ENCODE measurements at regions not wholly inside any gene's neighbourhood (a gene's known extent, or its start where the extent isn't known, plus 50 kb on each side); places are given as distances from the start of the nearest gene placed in this dataset.

DNA sequence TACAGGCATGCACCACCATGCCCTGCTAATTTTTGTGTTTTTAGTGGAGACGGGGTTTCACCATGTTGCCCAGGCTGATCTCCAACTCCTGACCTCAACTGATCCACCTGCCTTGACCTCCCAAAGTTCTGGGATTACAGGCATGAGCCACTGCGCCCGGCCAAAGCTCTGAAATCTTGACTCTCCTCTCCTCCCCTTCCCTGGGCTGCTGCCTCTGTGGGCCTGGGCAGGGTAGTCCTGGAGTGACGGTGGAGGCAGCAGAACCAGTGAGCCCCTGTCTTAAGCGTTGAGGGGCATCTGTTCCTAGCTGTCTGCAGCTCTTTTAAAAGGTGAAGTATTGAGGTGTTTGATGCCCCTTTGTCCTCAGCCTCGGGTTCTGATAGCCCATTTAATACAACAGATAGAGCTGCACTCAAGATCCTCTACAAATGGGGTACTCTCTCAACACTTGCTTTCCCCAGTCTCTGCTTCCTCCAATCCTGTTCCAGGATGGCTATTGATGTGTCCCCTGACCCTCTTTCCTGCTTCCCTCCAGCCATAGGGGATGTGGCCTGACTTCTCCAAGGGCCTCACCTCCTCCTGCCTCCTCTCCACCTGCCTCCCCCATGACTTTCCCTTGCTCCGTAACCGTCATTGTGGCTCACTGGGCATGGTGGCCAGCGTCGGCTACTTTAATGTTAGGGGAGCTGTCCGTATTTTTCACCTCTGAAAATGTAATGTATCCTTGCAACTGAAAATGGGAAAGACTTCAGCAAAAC is 442.5 kb downstream of the GLRX3 start:
- Histone ChIP-seq H3K4me1 (ENCODE audit: control insufficient read depth in 1 of 2, insufficient read depth in 1 of 2, low read depth in 1 of 2, low read length in 1 of 2) (no peaks in the 10 kb centered on the region), H3K36me3 (no peaks in the 10 kb centered on the region), H3K27ac (no peak overlapping the region), H3K27me3 (peaks cover 10% of the 10 kb centered on the region), H3K9me3 (no peaks in the 10 kb centered on the region), H3K4me3 (ENCODE audit: low read depth in 1 of 2, low read length in 1 of 2) (no peak overlapping the region)
- TF ChIP-seq, protein P1, sequence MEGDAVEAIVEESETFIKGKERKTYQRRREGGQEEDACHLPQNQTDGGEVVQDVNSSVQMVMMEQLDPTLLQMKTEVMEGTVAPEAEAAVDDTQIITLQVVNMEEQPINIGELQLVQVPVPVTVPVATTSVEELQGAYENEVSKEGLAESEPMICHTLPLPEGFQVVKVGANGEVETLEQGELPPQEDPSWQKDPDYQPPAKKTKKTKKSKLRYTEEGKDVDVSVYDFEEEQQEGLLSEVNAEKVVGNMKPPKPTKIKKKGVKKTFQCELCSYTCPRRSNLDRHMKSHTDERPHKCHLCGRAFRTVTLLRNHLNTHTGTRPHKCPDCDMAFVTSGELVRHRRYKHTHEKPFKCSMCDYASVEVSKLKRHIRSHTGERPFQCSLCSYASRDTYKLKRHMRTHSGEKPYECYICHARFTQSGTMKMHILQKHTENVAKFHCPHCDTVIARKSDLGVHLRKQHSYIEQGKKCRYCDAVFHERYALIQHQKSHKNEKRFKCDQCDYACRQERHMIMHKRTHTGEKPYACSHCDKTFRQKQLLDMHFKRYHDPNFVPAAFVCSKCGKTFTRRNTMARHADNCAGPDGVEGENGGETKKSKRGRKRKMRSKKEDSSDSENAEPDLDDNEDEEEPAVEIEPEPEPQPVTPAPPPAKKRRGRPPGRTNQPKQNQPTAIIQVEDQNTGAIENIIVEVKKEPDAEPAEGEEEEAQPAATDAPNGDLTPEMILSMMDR (IDR thresholded peaks at IDR 0.05) = no peak

DNA sequence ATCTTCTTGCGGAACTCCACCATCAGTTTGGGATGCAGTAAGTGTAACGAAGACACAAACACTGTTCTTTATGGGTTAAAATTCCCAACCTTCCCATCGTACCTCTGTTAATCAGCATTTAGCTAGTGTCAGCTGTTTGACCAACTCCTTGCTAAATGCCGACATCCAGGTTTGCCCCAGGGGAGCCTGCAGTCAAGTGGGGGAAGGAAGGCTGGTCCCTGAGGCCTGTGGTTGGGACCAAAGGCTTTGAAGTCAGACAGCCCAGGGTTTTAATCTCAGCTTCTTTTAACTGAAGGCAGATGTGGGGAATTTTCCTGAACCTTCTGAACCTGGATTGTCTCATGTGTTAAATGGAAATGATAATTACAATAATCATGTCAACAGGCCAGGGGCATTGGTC is 443.7 kb downstream of the GLRX3 start:
- H3K36me3 ChIP-seq = no peaks in the 10 kb centered on the region
- no peaks in the 10 kb centered on the region for H3K4me1 ChIP-seq (ENCODE audit: control insufficient read depth in 1 of 2, insufficient read depth in 1 of 2, low read depth in 1 of 2, low read length in 1 of 2)
- peaks cover 10% of the 10 kb centered on the region for H3K27me3 ChIP-seq
- H3K4me3 ChIP-seq (ENCODE audit: low read depth in 1 of 2, low read length in 1 of 2) = no peak overlapping the region
- H3K9me3 ChIP-seq = no peaks in the 10 kb centered on the region
- TF ChIP-seq, protein P1 (IDR thresholded peaks at IDR 0.05) = no peak
- H3K27ac ChIP-seq = no peak overlapping the region

DNA sequence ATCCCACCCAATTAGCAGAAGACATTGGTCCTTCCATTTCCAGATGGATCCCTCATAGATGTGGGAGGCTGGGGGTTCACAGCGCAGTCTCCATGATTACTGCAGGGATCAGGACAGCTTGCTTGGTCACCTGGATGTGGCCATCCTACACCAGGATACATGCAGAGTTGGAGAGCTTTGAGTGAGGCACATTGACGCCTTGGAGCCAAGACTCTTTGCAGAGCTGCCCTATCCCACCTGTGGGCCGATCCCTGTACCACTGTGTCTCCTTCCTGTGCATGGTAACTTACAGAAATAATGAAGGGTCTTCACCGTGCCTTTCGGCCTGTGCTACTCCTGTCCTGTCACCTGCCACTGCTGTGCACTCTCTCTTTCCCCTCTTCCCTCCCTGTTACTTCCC is 444.8 kb downstream of the GLRX3 start:
- Histone ChIP-seq H3K9me3 (no peaks in the 10 kb centered on the region), H3K27me3 (peaks cover 10% of the 10 kb centered on the region), H3K36me3 (no peaks in the 10 kb centered on the region), H3K27ac (no peak overlapping the region), H3K4me3 (ENCODE audit: low read depth in 1 of 2, low read length in 1 of 2) (no peak overlapping the region), H3K4me1 (ENCODE audit: control insufficient read depth in 1 of 2, insufficient read depth in 1 of 2, low read depth in 1 of 2, low read length in 1 of 2) (no peaks in the 10 kb centered on the region)
- TF ChIP-seq, protein P1 (IDR thresholded peaks at IDR 0.05) = no peak

DNA sequence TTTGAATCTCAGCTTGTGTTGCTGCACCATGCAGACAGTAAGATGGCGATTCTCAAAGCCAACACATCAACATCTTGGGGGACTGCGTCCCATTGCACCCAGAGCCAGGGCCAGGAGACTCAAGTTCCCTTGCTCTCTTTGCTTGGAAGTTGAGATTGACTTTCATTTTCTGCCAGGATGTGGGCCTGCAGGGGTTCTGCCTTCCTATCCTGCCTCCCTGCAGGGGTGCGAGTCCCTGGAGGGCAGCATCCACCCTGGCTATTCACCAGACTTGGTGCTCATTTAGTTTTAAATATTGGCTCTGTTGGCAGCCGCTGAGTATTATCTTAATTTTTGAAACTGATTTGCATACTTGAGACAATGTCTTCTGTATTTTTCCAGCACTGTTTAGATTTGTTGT is 451.5 kb downstream of the GLRX3 start:
- no peaks in the 10 kb centered on the region for H3K4me1 ChIP-seq (ENCODE audit: control insufficient read depth in 1 of 2, insufficient read depth in 1 of 2, low read depth in 1 of 2, low read length in 1 of 2)
- no peak overlapping the region for H3K27ac ChIP-seq
- H3K36me3 ChIP-seq = no peaks in the 10 kb centered on the region
- H3K27me3 ChIP-seq = no peaks in the 10 kb centered on the region
- TF ChIP-seq, protein P1 (IDR thresholded peaks at IDR 0.05) = no peak
- no peaks in the 10 kb centered on the region for H3K9me3 ChIP-seq
- H3K4me3 ChIP-seq (ENCODE audit: low read depth in 1 of 2, low read length in 1 of 2) = no peak overlapping the region

DNA sequence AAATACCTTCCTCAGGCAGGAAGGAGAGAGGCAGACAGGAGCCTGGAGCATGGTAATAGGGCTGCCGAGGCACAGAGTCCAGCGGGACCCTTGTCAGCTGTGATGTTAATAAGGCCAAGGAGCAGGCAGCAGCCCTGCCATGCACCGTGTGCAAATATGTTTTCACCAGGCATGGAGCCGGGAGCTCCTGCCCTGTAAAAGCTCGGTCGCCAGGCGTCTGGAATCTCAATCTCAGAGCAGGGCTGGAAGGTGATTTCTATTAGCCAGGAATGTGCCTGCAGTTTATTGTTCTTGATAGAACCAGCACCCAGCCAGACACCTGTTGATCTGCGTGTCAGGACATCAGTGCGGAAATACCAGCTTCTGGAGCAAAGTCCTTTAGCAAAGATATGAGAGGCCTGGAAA is 469.8 kb downstream of the GLRX3 start:
- TF ChIP-seq, protein P1 (IDR thresholded peaks at IDR 0.05) = no peak
- Histone ChIP-seq H3K27me3 (no peaks in the 10 kb centered on the region), H3K36me3 (no peaks in the 10 kb centered on the region), H3K27ac (no peak overlapping the region), H3K9me3 (no peaks in the 10 kb centered on the region), H3K4me1 (ENCODE audit: control insufficient read depth in 1 of 2, insufficient read depth in 1 of 2, low read depth in 1 of 2, low read length in 1 of 2) (no peaks in the 10 kb centered on the region), H3K4me3 (ENCODE audit: low read depth in 1 of 2, low read length in 1 of 2) (no peak overlapping the region)
